ENCODE measurements at regions not wholly inside any gene's neighbourhood (a gene's known extent, or its start where the extent isn't known, plus 50 kb on each side); places are given as distances from the start of the nearest gene placed in this dataset.
"Not testable (repeated sequence)": the region's sequence is repeated elsewhere in the genome, so short reads cannot be mapped to it uniquely, and the experiment has no call there.

DNA sequence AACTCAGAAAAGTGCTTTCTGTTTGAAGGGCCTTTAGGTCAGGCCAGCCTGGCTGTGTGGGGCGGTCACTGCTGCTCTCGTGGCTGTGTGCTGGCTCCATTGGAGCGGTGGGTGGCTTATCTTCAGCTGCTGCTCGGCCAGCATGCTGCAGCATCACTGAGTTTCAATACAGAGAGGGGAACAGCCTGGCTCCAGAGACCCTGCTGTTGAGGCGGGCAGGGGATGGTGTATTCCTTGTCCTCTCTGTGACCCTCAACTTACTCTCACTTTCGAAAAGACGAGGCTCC lies 248.5 kb upstream of the ONECUT1 start:
- no peak overlapping the region for H3K27ac ChIP-seq (ENCODE audit: low read depth in 2 of 2, low read length in 1 of 2)
- H3K4me1 ChIP-seq (ENCODE audit: control insufficient read depth in 2 of 2, insufficient read depth in 2 of 2, low read length in 1 of 2): no peaks in the 10 kb centered on the region
- H3K9me3 ChIP-seq (ENCODE audit: control insufficient read depth in 2 of 2, insufficient read depth in 1 of 2, low read depth in 1 of 2, low read length in 1 of 2): no peaks in the 10 kb centered on the region
- no peaks in the 10 kb centered on the region for H3K27me3 ChIP-seq (ENCODE audit: control insufficient read depth in 1 of 2, insufficient read depth in 2 of 2, low read length in 2 of 2)
- 41 to 50% methylated on average over 7 of the region's 7 CpGs for WGBS, 2 donors
- H3K36me3 ChIP-seq (ENCODE audit: control insufficient read depth in 2 of 2, insufficient read depth in 2 of 2, low read length in 1 of 2): no peaks in the 10 kb centered on the region
- H3K4me3 ChIP-seq (ENCODE audit: low read depth in 1 of 2, low read length in 2 of 2): no peak overlapping the region

DNA sequence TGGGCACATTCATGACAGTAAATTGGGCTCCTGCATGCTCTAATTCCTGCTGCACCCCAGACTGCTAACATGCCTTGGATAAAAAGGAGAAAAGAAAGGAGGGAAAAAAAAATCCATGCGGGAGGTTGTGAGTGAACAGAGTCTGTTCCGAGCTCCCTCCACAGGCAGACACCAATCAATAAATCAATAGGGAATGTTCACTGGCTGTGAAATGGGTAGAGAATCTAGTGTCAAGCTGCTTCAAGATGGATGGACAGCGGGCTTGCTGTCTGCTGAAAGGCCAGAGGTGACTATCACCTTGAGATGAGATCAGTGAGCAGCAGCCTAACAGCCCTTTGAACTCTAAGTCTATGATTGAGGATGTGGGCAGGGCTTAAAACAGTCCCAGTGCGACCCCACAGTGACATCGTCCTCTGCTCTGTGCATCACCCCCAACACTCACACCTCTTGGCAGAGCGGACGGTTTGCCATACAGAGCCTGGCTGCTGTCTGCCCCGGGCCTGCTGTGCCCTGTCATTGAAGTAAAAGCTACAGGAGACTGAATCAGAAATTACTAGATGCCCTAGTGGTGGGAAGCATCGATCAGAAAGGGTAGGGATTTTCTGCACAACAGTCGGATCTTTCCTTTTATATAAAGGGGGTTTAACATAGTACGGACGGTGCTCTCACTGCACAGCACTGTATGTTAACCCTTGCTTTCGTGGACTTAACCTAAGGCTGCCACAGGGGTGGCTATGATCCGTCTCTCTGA lies 247.9 kb upstream of the ONECUT1 start:
- Histone ChIP-seq H3K9me3 (ENCODE audit: control insufficient read depth in 2 of 2, insufficient read depth in 1 of 2, low read depth in 1 of 2, low read length in 1 of 2) (no peaks in the 10 kb centered on the region), H3K27me3 (ENCODE audit: control insufficient read depth in 1 of 2, insufficient read depth in 2 of 2, low read length in 2 of 2) (no peaks in the 10 kb centered on the region), H3K27ac (ENCODE audit: low read depth in 2 of 2, low read length in 1 of 2) (no peak overlapping the region), H3K36me3 (ENCODE audit: control insufficient read depth in 2 of 2, insufficient read depth in 2 of 2, low read length in 1 of 2) (no peaks in the 10 kb centered on the region), H3K4me3 (ENCODE audit: low read depth in 1 of 2, low read length in 2 of 2) (no peak overlapping the region), H3K4me1 (ENCODE audit: control insufficient read depth in 2 of 2, insufficient read depth in 2 of 2, low read length in 1 of 2) (no peaks in the 10 kb centered on the region)
- 49 to 51% methylated on average over 14 of the region's 14 CpGs for WGBS, 2 donors

DNA sequence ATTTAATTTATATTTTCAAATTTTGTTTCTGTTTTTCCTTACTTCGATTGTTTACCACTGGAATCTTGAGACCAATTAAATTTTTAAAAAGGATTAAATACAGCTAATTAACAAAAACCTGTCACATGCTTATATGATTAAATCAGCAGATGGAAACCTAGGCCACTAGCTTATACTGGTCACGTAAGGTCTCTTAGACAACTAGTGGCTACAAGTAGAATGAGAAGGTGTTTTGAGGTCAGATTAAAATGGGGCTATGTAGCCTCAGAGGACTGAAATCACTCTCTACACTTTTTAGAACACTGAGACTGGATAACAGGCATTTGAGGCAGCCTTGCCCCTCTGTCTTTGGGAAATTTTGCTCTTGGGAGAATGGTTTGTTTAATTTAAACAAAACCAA lies 246.5 kb upstream of the ONECUT1 start:
- no peaks in the 10 kb centered on the region for H3K36me3 ChIP-seq (ENCODE audit: control insufficient read depth in 2 of 2, insufficient read depth in 2 of 2, low read length in 1 of 2)
- H3K27me3 ChIP-seq (ENCODE audit: control insufficient read depth in 1 of 2, insufficient read depth in 2 of 2, low read length in 2 of 2): no peaks in the 10 kb centered on the region
- no peaks in the 10 kb centered on the region for H3K4me1 ChIP-seq (ENCODE audit: control insufficient read depth in 2 of 2, insufficient read depth in 2 of 2, low read length in 1 of 2)
- WGBS, 2 donors: 64 to 77% methylated on average over 2 of the region's 2 CpGs
- no peak overlapping the region for H3K27ac ChIP-seq (ENCODE audit: low read depth in 2 of 2, low read length in 1 of 2)
- no peaks in the 10 kb centered on the region for H3K9me3 ChIP-seq (ENCODE audit: control insufficient read depth in 2 of 2, insufficient read depth in 1 of 2, low read depth in 1 of 2, low read length in 1 of 2)
- H3K4me3 ChIP-seq (ENCODE audit: low read depth in 1 of 2, low read length in 2 of 2): no peak overlapping the region

DNA sequence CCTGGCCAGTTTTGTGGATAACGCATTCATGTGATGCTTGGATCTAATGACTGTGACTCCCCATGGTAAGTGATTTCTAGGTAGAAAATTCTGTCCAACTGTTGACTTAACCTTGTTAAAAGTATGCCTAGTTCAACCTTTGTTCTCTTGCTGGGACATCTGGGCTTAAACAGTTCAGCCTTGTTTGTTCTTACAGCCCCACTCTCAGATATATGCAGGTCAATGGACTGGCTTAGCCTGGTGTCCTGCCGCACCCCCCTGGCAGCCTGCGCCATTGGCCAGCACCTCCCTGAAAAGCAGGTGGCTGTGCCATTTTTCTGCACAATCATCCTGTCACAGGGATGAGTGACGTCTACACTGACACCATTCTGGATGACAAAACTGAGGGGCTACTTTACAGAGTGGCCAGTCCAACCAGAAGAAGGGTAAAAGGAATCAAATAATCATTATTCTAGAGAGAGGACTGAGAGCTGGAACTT lies 244.7 kb upstream of the ONECUT1 start:
- WGBS, 2 donors: 60 to 66% methylated on average over 4 of the region's 4 CpGs
- H3K36me3 ChIP-seq (ENCODE audit: control insufficient read depth in 2 of 2, insufficient read depth in 2 of 2, low read length in 1 of 2): no peaks in the 10 kb centered on the region
- H3K4me1 ChIP-seq (ENCODE audit: control insufficient read depth in 2 of 2, insufficient read depth in 2 of 2, low read length in 1 of 2): no peaks in the 10 kb centered on the region
- no peaks in the 10 kb centered on the region for H3K27me3 ChIP-seq (ENCODE audit: control insufficient read depth in 1 of 2, insufficient read depth in 2 of 2, low read length in 2 of 2)
- no peaks in the 10 kb centered on the region for H3K9me3 ChIP-seq (ENCODE audit: control insufficient read depth in 2 of 2, insufficient read depth in 1 of 2, low read depth in 1 of 2, low read length in 1 of 2)
- H3K27ac ChIP-seq (ENCODE audit: low read depth in 2 of 2, low read length in 1 of 2): no peak overlapping the region
- H3K4me3 ChIP-seq (ENCODE audit: low read depth in 1 of 2, low read length in 2 of 2): no peak overlapping the region

DNA sequence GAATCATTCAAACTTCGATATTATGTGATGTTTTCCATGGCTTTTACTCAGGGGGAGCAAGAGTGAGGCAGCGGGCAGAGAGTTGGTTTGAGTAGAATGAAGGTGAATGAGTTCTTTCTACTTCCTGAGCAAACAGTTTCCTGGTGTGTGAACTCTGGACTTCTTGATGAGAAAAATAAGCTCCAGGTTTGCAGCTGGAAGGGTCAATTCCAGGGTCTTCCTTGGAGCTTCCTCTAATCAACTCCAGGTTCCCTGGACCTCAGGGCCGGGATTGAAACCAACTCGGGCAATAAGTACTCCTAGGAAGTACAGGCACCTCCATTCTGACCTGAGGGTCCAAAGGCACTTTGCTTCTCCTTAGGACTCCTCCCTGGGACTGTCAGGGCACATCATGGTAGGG lies 243.6 kb upstream of the ONECUT1 start:
- Histone ChIP-seq H3K27me3 (ENCODE audit: control insufficient read depth in 1 of 2, insufficient read depth in 2 of 2, low read length in 2 of 2) (no peaks in the 10 kb centered on the region), H3K4me1 (ENCODE audit: control insufficient read depth in 2 of 2, insufficient read depth in 2 of 2, low read length in 1 of 2) (no peaks in the 10 kb centered on the region), H3K4me3 (ENCODE audit: low read depth in 1 of 2, low read length in 2 of 2) (no peak overlapping the region), H3K27ac (ENCODE audit: low read depth in 2 of 2, low read length in 1 of 2) (no peak overlapping the region), H3K9me3 (ENCODE audit: control insufficient read depth in 2 of 2, insufficient read depth in 1 of 2, low read depth in 1 of 2, low read length in 1 of 2) (no peaks in the 10 kb centered on the region), H3K36me3 (ENCODE audit: control insufficient read depth in 2 of 2, insufficient read depth in 2 of 2, low read length in 1 of 2) (no peaks in the 10 kb centered on the region)
- WGBS, 2 donors: 74 to 76% methylated on average over 4 of the region's 4 CpGs

DNA sequence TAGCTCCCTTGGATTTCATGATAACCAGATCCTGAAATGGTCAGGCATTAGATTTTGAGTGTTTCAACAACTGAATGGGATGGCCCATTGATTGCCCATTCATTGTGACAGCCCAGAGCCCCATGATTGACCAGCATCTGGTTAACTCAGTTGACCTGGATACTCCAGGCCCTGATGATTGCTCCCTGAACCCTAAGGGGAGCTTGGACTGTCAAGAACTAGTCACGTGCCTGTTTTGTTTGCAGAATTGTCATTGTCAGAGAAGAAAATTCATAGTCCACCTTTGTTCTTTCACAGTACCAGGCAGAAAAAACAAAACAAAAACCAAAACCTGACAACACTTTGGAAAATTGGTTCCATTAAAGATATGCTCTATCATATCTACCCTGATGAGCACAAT lies 241.3 kb upstream of the ONECUT1 start:
- H3K36me3 ChIP-seq (ENCODE audit: control insufficient read depth in 2 of 2, insufficient read depth in 2 of 2, low read length in 1 of 2): no peaks in the 10 kb centered on the region
- WGBS, 2 donors: 39 to 52% methylated on average over 1 of the region's 1 CpG
- no peaks in the 10 kb centered on the region for H3K27me3 ChIP-seq (ENCODE audit: control insufficient read depth in 1 of 2, insufficient read depth in 2 of 2, low read length in 2 of 2)
- no peak overlapping the region for H3K27ac ChIP-seq (ENCODE audit: low read depth in 2 of 2, low read length in 1 of 2)
- H3K4me3 ChIP-seq (ENCODE audit: low read depth in 1 of 2, low read length in 2 of 2): no peak overlapping the region
- H3K9me3 ChIP-seq (ENCODE audit: control insufficient read depth in 2 of 2, insufficient read depth in 1 of 2, low read depth in 1 of 2, low read length in 1 of 2): no peaks in the 10 kb centered on the region
- H3K4me1 ChIP-seq (ENCODE audit: control insufficient read depth in 2 of 2, insufficient read depth in 2 of 2, low read length in 1 of 2): no peaks in the 10 kb centered on the region

DNA sequence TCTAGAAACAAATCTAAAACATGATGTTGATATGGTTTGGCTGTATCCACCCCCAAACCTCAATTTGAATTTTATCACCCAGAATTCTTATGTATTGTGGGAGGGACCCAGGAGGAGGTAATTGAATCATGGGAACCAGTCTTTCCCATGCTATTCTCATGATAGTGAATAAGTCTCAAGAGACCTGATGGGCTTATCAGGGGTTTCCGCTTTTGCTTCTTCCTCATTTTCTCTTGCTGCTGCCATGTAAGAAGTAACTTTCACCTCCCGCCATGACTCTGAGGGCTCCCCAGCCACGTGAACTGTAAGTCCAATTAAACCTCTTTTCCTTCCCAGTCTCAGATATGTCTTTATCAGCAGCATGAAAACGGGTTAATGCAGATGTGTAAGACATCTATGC lies 232.7 kb upstream of the ONECUT1 start:
- Histone ChIP-seq H3K9me3 (ENCODE audit: control insufficient read depth in 2 of 2, insufficient read depth in 1 of 2, low read depth in 1 of 2, low read length in 1 of 2) (no peaks in the 10 kb centered on the region), H3K4me3 (ENCODE audit: low read depth in 1 of 2, low read length in 2 of 2) (no peak overlapping the region), H3K27ac (ENCODE audit: low read depth in 2 of 2, low read length in 1 of 2) (no peak overlapping the region), H3K4me1 (ENCODE audit: control insufficient read depth in 2 of 2, insufficient read depth in 2 of 2, low read length in 1 of 2) (no peaks in the 10 kb centered on the region), H3K27me3 (ENCODE audit: control insufficient read depth in 1 of 2, insufficient read depth in 2 of 2, low read length in 2 of 2) (no peaks in the 10 kb centered on the region), H3K36me3 (ENCODE audit: control insufficient read depth in 2 of 2, insufficient read depth in 2 of 2, low read length in 1 of 2) (no peaks in the 10 kb centered on the region)
- WGBS, 2 donors: 72 to 80% methylated on average over 4 of the region's 4 CpGs

DNA sequence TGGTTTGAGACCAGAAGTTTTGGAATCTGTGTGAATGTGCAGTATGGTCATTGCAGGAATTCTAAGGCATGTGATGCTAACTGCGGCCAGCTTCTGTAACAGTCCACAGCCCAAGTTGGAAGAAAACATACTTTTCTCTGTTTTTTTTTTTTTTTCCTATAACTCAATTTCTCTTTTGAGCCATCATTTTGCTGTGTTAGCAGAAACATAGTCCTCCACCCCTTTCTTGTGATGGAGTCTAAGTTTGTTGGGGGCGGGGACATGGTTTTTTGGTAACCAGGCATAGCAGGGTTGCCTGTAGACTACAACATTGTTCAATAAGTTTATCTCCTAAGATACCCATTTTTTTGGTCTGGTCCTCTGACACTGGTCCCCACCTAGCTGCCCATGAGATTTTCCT lies 223.2 kb upstream of the ONECUT1 start:
- Histone ChIP-seq H3K27ac (ENCODE audit: low read depth in 2 of 2, low read length in 1 of 2) (no peak overlapping the region), H3K36me3 (ENCODE audit: control insufficient read depth in 2 of 2, insufficient read depth in 2 of 2, low read length in 1 of 2) (no peaks in the 10 kb centered on the region), H3K9me3 (ENCODE audit: control insufficient read depth in 2 of 2, insufficient read depth in 1 of 2, low read depth in 1 of 2, low read length in 1 of 2) (peaks cover 0 to 3% of the 10 kb centered on the region in 2 donors), H3K27me3 (ENCODE audit: control insufficient read depth in 1 of 2, insufficient read depth in 2 of 2, low read length in 2 of 2) (no peaks in the 10 kb centered on the region), H3K4me1 (ENCODE audit: control insufficient read depth in 2 of 2, insufficient read depth in 2 of 2, low read length in 1 of 2) (no peaks in the 10 kb centered on the region), H3K4me3 (ENCODE audit: low read depth in 1 of 2, low read length in 2 of 2) (no peak overlapping the region)
- 87 to 89% methylated on average over 2 of the region's 2 CpGs for WGBS, 2 donors

DNA sequence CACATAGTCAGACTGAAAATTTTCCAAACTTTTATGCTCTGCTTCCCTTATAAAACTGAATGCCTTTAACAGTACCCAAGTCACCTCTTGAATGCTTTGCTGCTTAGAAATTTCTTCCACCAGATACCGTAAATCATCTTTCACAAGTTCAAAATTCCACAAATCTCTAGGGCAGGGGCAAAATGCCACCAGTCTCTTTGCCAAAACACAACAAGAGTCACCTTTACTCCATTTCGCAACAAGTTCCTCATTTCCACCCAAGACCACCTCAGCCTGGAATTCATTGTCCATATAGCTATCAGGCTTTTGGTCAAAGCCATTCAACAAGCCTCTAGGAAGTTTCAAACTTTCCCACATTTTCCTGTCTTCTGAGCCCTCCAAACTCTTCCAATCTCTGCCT lies 221.6 kb upstream of the ONECUT1 start:
- not testable (repeated sequence) for H3K4me1 ChIP-seq (ENCODE audit: control insufficient read depth in 2 of 2, insufficient read depth in 2 of 2, low read length in 1 of 2); H3K9me3 ChIP-seq (ENCODE audit: control insufficient read depth in 2 of 2, insufficient read depth in 1 of 2, low read depth in 1 of 2, low read length in 1 of 2)

DNA sequence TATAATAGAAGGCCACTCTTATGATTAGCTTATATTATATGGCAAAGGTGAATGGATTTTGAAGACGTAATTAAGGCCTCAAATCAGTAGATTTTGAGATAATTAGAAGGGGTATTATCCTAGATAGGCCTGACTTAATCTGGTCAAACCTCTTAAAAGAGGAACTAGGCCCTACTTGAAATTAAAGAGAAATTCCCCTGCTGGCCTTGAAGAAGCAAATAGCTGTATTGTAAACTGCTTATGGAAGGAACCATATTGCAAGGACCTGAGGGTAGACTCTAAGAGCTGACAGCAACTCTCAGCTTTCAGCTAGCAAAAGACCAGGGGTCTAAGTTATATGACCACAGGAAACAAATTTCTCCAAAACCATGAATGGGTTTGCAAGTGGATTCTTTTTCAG lies 219.0 kb upstream of the ONECUT1 start:
- Histone ChIP-seq H3K27ac (ENCODE audit: low read depth in 2 of 2, low read length in 1 of 2) (no peak overlapping the region), H3K4me3 (ENCODE audit: low read depth in 1 of 2, low read length in 2 of 2) (no peak overlapping the region), H3K27me3 (ENCODE audit: control insufficient read depth in 1 of 2, insufficient read depth in 2 of 2, low read length in 2 of 2) (no peaks in the 10 kb centered on the region), H3K36me3 (ENCODE audit: control insufficient read depth in 2 of 2, insufficient read depth in 2 of 2, low read length in 1 of 2) (no peaks in the 10 kb centered on the region), H3K4me1 (ENCODE audit: control insufficient read depth in 2 of 2, insufficient read depth in 2 of 2, low read length in 1 of 2) (no peaks in the 10 kb centered on the region), H3K9me3 (ENCODE audit: control insufficient read depth in 2 of 2, insufficient read depth in 1 of 2, low read depth in 1 of 2, low read length in 1 of 2) (peaks cover 0 to 3% of the 10 kb centered on the region in 2 donors)
- WGBS, 2 donors: 49 to 63% methylated on average over 1 of the region's 1 CpG

More for the DNA sequence above, 221.6 kb upstream of the ONECUT1 start:
- WGBS, 2 donors: 95% methylated on average over 2 of the region's 2 CpGs
- not testable (repeated sequence) for H3K27ac ChIP-seq (ENCODE audit: low read depth in 2 of 2, low read length in 1 of 2); H3K4me3 ChIP-seq (ENCODE audit: low read depth in 1 of 2, low read length in 2 of 2); H3K27me3 ChIP-seq (ENCODE audit: control insufficient read depth in 1 of 2, insufficient read depth in 2 of 2, low read length in 2 of 2); H3K36me3 ChIP-seq (ENCODE audit: control insufficient read depth in 2 of 2, insufficient read depth in 2 of 2, low read length in 1 of 2)

Data from esophagus (tissue), 2 donors.